GM12873 (cell line): ENCODE measurements at regions not wholly inside any gene's neighbourhood (a gene's known extent, or its start where the extent isn't known, plus 50 kb on each side); places are given as distances from the start of the nearest gene placed in this dataset.

Experiments
- CTCF ChIP-seq: IDR thresholded peaks from 2 replicates; pipeline ENCODE4 v1.5.1; 2012; ENCODE audit warnings: low read depth, mild to moderate bottlenecking, moderate library complexity, low read length, control low read depth; ENCODE audit not compliant: insufficient read depth; ENCODE audit errors: missing control alignments

DNA sequence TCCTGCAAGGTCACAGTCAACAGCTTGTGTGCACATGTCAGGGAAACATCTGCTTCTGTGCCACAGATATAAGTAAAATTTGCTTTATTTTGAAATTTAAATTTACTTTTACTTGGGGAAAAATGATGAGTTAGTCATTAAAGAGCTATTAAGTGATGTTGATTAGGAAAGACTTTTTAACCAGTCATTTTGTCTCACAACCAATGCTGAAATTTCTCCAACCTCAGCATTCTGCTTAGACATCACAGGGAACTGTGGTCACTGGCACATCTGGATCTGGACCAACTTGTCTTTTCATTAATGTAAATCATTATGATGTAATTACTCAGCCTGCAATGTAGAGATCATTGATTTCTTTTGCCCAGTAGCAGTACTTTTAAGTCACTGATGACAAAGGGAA is 301.0 kb downstream of the TTLL7 start:
- TF ChIP-seq CTCF, result no peak

- no peak for TF ChIP-seq CTCF
Measured at GRCh38 chr1:83697220-83697619, 301.7 kb downstream of the TTLL7 start.

DNA sequence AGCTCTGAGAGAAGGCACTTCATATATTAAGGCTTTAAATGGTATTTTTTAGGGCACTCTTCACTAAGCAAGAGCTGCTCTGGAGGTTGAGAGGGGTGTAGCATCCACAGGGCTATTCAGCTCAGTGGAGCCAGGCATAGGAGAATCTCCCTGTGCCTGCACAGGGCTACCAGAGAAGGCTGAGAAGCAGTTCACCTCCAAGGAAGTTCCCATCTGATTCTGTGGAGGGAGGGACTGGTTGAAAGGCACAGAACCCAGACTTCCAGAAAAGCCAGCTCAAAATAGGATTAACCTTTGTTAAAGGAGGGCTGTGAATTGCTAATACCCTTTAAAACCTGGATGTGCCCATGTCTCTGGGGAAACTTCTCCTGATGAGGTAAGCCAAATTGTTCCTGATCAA is 304.5 kb downstream of the TTLL7 start:
- no peak for TF ChIP-seq CTCF

DNA sequence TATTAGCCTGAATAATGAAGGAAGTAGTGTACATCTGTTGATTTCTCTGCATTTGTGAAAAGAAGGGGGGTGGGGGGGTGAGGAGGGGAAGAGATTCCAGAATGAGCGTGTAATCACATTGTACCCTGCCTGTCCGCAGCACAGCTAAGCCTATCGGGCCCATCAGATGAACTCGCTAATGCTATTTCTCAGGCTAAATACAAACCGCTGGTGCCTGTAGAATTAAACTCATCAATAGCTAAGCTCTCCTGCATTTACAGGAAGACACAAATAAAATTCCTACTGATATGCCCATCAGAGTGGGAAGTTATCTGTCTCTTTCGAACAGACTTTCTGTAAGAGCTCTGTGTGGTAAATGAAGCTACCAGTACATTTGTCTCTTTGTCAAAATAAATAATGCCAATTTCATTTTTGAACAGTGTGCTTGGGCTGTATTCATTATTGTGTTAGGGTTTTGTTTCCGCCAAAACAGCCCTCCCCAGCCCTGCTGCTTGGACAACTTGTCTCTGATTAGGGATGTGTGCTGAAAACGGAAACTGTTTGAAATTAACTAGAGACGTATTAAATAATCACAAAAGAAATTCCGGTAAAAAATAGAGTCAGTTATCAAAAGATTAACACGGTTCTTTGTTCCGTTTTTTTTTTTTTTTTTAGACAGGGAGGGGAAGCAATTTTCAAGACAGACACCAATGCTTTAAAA is 305.4 kb downstream of the TTLL7 start:
- no peak for TF ChIP-seq CTCF

DNA sequence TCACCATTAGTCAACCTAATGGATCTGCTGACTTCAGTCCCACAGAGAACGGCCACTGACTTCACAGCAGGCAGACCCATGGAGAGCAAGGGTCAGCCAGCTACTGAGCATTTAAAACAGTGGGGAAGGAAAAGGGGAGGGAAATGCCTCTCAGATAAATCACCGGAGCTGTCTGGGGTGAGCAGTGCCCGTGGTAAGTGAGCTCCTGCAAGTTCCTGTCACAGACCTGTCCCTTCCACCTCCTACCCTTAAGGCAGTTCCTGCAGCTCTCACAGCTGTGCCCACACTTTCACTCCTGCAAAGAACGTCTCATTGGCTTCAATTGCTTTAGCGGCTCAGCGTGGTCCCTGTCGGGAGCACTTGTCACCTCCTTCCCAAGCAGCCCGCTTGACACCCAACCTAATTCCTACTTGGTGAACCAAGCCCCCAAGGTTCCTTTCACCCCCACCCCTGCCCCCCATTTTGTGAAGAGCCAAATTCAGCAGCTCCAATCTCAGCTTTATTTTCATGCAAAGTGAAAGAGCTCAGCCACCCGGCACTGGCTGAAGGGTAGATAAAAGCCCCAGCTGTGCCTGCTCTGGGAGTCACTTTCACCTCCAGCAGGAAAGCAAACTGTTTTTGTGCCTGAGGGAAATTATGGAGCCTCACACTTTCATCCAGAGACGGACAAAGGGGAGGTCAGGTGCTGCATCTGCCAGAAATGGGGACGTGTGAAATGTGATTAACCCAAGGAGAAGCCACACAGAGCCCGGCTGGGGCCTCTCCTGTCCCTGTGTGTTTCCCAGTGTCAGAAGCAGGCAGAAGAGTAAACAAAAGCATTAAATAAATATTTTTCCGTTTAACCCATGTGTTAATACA is 306.2 kb downstream of the TTLL7 start:
- TF ChIP-seq CTCF, result no peak

DNA sequence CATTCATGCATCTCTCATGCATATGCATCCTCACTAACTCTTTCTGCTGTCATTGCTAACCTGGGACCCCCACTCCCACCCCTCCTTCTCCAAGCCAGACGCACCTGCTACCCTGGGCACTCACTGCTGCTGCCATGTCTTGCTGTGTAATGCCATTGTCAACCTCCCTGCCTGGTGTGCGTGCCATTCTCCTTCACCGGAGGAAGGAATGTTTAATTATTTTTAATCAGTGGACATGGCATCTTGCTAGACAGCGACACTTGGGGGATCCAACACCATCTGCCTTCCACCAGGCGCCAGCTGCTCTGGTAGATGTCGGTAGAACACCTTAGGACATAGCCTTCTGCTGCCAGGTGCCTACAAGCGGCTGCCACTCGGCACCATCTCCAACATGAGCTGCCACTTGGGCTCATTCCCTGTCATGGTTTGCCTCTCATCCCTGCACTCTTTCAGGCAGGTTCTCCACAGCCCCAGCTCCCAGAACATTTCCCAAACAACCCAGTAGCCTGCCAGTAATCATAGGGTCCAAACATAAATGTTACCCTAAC is 306.9 kb downstream of the TTLL7 start:
- no peak for TF ChIP-seq CTCF

DNA sequence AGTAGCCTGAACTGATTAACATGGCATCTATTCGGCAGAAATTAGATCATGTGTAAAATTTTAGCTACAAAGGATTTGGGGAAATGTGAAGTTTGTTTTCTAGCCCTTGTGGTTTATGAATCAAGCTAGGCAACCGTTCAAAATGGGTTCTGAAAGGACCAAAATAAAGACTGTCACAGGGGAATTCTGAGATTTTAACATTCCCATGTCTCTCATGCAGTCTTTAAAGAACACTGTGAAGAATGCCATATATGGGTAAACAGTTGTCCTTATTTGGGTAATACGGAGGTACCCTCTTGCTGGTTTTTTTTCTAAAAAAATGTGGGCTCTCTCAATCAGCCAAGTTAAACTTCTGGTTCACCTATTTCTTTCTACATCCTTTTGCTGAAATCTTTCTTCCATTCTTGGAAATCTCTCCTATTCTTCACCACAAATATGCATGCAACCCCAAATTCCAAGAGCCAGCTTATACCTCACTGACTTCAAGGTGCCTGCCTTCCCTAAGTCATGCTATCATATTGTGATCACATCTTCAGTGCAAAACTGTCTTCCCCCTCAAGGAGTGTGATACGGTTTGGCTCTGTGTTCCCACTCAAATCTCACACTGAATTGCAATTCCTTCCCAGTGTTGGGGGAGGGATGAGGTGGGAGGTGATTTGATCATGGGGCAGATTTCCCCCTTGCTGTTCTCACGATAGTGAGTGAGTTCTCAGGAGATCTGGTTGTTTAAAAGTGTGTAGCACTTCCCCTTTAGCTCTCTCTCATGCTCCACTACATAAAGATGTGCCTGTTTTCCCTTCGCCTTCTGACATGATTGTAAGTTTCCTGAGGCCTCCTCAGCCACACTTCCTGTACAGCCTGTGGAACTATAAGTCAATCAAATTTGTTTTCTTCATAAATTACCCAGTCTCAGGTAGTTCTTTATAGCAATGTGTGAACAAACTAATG is 308.7 kb downstream of the TTLL7 start:
- TF ChIP-seq CTCF, result no peak
